Keratinocyte (primary cell): ENCODE measurements at regions not wholly inside any gene's neighbourhood (a gene's known extent, or its start where the extent isn't known, plus 50 kb on each side); places are given as distances from the start of the nearest gene placed in this dataset.

Source experiments
- CTCF ChIP-seq, 3 experiments: IDR thresholded peaks in 1 of 3; conservative IDR thresholded peaks in 1 of 3; optimal IDR thresholded peaks in 1 of 3; 2 replicates in 2 of 3; 3 replicates in 1 of 3; pipeline versions ENCODE3 to v1.5.1; 2011; ENCODE audit warnings: low read length in 3 of 3, mild to moderate bottlenecking in 3 of 3, moderate library complexity in 2 of 3, control low read depth in 1 of 3, inconsistent platforms in 1 of 3; ENCODE audit not compliant: insufficient read depth in 2 of 3; ENCODE audit errors: extremely low read depth in 1 of 3
- EZH2 ChIP-seq: IDR thresholded peaks from one replicate; pipeline ENCODE4 v1.6.1; 2012; ENCODE audit warnings: inconsistent platforms, mild to moderate bottlenecking, low read length, moderate library complexity

- TF ChIP-seq CTCF (optimal IDR thresholded peaks at IDR 0.05 in 1 of 3, IDR thresholded peaks at IDR 0.05 in 1 of 3, conservative IDR thresholded peaks at IDR 0.05 in 1 of 3; ENCODE audit: extremely low read depth in 1 of 3, insufficient read depth in 2 of 3, low read length in 3 of 3): no peak
- no peak for TF ChIP-seq EZH2
Measured at GRCh38 chr4:126202226-126202625, 887.5 kb downstream of the FAT4 start.
